NOMO-1 treated with dmso at 0.1 percent for 144 hours (cell line): ENCODE measurements at regions not wholly inside any gene's neighbourhood (a gene's known extent, or its start where the extent isn't known, plus 50 kb on each side); places are given as distances from the start of the nearest gene placed in this dataset.

Experiments
- DNase-seq: peaks from one replicate; lab custom pipeline; 2025; ENCODE audit not compliant: unreplicated experiment; lab: John Stamatoyannopoulos, UW

DNA sequence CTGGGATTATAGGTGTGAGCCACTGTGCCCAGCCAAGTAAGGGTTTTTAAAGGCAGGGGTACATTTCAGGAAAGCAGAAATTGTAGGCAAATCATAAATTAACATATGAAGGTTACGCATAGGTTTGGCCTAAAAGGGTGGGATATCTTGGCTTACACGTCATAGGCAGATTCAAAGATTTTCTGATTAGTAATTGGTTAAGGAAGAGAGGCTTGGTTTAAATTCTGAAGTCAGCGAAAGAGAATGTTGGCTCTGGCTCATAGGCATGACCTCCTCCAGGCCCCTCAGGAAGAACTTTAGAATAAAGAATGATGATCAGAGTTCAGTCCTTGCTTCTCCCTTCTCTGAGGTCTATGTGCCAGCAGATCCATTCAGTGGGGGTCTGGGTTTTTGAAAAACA is 124.8 kb upstream of the RBBP6 start:
- DNase-seq = no peak

- no peak for DNase-seq
Observed at GRCh38 chr16:24418733-24419132, 120.6 kb upstream of the RBBP6 start.

DNA sequence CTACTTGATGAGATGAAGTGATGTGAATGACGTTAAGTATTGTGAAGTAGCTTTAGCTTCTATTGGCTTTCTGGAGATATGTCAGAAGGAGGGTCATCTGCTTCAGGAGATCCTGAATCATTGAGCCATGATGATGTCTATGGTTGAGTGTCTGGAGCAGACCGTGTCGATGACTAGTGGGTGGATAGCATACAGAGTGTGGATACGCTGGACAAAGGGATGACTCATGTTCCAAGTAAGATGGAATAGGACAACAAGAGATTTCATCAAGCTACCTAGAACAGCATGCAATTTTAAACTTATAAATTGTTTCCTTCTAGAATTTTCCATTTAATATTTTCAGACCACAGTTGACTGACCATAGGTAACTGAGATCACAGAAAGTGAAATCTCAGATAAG is 116.1 kb upstream of the RBBP6 start:
- DNase-seq = no peak

- DNase-seq = no peak
Observed at GRCh38 chr16:24424364-24424763, 115.0 kb upstream of the RBBP6 start.

DNA sequence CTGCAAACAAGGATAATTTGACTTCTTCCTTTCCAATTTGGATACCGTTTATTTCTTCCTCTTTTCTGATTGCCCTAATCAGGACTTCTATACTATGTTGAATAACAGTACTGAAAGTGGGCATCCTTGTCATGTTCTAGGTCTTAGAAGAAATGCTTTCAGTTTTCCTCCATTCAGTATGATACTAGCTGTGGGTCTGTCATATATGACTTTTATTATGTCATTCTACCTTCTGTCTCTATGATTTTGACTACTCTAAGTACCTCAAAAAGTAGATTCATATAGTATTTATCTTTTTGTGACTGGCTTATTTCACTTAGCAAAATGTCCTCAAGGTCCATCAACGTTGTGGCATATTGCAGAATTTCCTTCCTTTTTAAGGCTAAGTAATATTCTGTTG is 111.5 kb upstream of the RBBP6 start:
- DNase-seq = no peak

DNA sequence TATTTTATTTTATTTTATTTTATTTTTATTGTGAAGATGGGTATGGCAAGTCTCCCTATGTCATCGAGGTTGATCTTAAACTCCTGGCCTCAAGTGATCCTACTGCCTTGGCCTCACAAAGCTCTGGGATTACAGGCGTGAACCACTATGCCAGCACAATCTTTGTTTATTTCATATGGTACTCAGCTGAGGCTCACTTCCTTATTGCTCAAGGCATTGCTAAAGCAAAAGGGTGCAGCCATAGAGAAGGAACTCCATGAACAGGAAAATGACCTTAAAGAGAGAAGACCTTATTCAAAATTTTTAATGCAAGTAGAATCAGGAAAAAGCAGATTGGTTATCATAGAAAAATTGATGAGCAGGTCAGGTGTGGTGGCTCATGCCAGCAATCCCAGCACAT is 110.6 kb upstream of the RBBP6 start:
- DNase-seq = peak; percentile 47

- no peak for DNase-seq
Observed at GRCh38 chr16:24430954-24431760, 108.2 kb upstream of the RBBP6 start.

DNA sequence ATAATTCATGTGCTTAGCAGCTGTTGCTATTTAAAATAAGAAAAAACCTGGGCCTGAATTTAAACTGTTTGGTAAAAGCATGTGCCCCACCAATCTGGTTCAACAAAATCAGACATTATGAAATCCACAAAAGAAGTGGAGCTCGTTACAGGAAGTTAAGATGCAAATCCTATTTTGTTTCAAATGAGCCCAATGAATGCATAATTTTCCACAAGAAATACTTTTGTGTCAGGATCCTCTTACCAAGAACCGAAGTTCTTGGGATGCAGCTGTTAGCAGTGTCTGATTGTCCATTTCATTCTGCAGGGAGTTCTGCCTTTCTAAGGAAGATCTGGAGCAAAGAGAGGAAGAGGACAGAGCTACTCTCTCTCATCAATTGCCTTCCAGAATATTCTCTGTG is 105.7 kb upstream of the RBBP6 start:
- DNase-seq = no peak

DNA sequence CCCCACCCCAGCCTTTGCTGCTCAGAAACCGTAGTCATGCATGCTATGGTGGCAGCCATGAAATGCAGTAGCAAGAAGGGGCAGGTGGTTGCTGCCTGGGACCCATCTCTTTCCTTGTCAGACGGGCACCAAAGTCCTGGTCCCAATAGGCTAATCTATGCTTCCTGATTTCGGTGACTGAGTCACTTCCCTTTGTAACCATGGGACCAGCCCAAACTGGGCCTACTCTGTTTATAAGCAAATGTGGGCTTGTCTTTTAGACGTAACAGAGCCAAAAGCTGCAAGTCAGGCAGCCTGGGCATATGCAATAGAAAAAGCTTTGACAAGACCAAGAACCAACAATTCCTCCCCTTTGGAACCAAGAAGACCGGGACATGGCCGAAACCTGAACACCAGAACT is 99.1 kb upstream of the RBBP6 start:
- DNase-seq = no peak

GRCh38 chr16:24442631-24443030 is 96.7 kb upstream of the RBBP6 start:
- DNase-seq = no peak

GRCh38 chr16:24445216-24445615 is 94.2 kb upstream of the RBBP6 start:
- no peak for DNase-seq

DNA sequence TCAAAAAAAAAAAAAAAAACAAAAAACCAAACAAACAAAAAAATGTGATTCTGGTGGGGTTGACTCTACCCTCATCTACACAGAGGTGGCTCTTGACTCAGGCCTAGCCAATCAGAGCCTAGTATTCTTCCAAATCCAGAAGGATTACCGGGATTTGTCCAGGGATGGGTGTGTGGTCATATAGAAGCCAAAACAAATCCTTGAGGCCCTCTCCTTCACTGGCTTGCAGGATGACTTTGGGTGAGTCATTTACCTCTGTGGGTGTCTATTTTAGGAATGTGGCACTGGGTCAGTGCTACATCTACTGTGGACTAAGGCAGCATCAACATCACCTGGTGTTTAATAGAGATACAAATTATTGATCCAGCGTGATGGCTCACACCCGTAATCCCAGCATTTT is 93.2 kb upstream of the RBBP6 start:
- DNase-seq = no peak

DNA sequence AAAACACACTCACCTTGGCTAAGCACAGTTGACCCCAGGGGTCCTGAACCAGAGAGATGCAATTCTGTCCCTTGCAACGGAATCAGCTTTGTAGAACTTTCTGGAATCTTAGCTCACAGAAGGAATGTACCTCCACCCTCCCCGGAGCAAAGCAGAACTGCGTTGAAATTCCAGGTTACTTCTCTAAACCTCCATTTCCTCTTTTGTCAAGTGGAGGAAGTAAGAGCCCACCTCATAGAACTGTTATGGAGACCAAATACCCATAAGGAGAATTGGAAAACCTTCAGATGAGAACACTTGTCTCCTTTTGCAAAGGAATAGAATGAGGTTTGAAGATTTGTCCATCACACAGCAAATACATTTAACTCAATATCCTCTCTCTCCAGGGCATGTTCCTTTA is 86.6 kb upstream of the RBBP6 start:
- DNase-seq = no peak

DNA sequence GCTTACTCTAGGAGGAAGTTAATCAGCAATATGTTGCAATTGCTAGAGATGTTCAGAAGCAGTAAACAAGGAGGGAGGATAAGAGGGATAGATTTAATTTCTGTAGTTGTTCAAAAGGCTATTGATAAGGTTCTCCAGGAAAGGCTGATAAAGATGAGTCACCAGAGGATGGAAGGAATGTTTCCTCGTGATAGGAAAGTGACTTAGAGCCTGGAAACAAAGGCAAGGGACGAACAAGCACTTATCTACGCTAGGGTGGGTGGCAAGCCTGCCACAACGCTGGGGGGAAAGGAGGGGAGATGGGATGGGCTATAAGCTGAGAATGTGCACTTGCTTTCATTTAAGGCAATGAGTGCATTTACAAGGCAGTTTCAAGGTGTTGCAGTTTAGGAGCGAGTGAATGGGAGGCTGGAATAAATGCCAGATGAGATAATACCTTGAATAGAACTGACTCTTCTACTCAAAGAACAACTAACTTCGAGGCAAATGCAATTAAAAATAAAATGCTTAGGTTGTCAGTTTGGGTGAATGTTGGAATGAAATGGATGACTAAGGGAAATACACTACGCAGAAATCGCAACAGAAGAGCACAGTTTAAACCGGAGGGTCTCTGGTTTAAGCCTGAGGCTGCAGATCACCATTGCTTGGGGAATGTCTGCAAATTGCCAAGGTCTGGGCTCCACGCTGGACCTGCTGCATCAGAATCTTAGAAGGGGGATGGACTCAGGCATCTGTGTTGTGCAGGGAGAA is 76.0 kb upstream of the RBBP6 start:
- DNase-seq = no peak

- DNase-seq = no peak
Observed at GRCh38 chr16:24471561-24472350, 67.6 kb upstream of the RBBP6 start.

- DNase-seq = no peak
Observed at GRCh38 chr16:24477492-24477891, 61.9 kb upstream of the RBBP6 start.

GRCh38 chr16:24478401-24478800 is 61.0 kb upstream of the RBBP6 start:
- DNase-seq = no peak

- DNase-seq = no peak
Observed at GRCh38 chr16:24482681-24483202, 56.6 kb upstream of the RBBP6 start.

DNA sequence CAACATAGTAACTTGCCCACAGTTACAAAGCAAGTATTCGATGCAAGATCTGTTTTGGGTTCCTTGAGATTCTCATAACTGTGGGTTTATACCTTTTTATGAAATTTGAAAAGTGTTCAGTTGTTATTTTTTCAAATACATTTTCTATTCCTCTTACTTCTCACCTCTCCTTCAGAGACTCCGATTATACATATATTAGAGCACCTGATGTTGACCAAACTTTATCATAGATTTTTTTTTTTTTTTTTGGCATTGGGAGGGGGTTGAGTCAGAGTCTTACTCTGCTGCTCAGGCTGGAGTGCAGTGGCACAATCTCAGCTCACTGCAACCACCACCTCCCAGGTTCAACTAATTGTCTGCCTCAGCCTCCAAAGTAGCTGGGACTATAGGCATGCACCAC is 51.3 kb upstream of the RBBP6 start:
- DNase-seq = no peak
